Mesenchymal stem cell (in vitro differentiated cells and primary cell): ENCODE measurements at regions not wholly inside any gene's neighbourhood (a gene's known extent, or its start where the extent isn't known, plus 50 kb on each side); places are given as distances from the start of the nearest gene placed in this dataset.

Experiments used
- DNase-seq: peaks from one replicate; pipeline ENCODE4 v3.0.0-alpha.2; 2013
- H2AFZ ChIP-seq: one replicate; pipeline ENCODE4 v1.6.1; 2013; ENCODE audit warnings: low read depth, mild to moderate bottlenecking, control low read depth, inconsistent platforms, low read length, moderate library complexity
- H2AK5ac ChIP-seq: 2 replicates; pipeline ENCODE4 v1.6.1; 2013; ENCODE audit warnings: low read length, moderate library complexity, mild to moderate bottlenecking, inconsistent platforms; ENCODE audit not compliant: severe bottlenecking
- H2BK120ac ChIP-seq: one replicate; pipeline ENCODE4 v1.6.1; 2013; ENCODE audit warnings: low read depth, mild to moderate bottlenecking, inconsistent platforms, low read length, moderate library complexity
- H2BK12ac ChIP-seq, 2 experiments: one replicate each; pipeline ENCODE4 v1.6.1; 2013; ENCODE audit warnings: inconsistent platforms in 2 of 2, low read length in 2 of 2, mild to moderate bottlenecking in 2 of 2, moderate library complexity in 2 of 2, control low read depth in 1 of 2
- H2BK15ac ChIP-seq: one replicate; pipeline ENCODE4 v1.6.1; 2013; ENCODE audit warnings: mild to moderate bottlenecking, low read depth, inconsistent platforms; ENCODE audit not compliant: poor library complexity, severe bottlenecking
- H2BK5ac ChIP-seq: 2 replicates; pipeline ENCODE4 v1.6.1; 2013; ENCODE audit warnings: low read depth, mild to moderate bottlenecking, low read length, control low read depth, inconsistent platforms; ENCODE audit not compliant: poor library complexity, severe bottlenecking
- H3K14ac ChIP-seq, 2 experiments: one replicate each; pipeline ENCODE4 v1.6.1; 2013; ENCODE audit warnings: inconsistent platforms in 2 of 2, low read length in 2 of 2, control low read depth in 1 of 2, mild to moderate bottlenecking in 1 of 2, moderate library complexity in 1 of 2
- H3K18ac ChIP-seq, 2 experiments: one replicate each; pipeline ENCODE4 v1.6.1; 2013; ENCODE audit warnings: inconsistent platforms in 2 of 2, low read length in 2 of 2, control low read depth in 1 of 2, low read depth in 1 of 2, mild to moderate bottlenecking in 1 of 2
- H3K23ac ChIP-seq, 2 experiments: one replicate each; pipeline ENCODE4 v1.6.1; 2013; ENCODE audit warnings: inconsistent platforms in 2 of 2, low read length in 2 of 2, mild to moderate bottlenecking in 2 of 2, moderate library complexity in 2 of 2, control low read depth in 1 of 2
- H3K27ac ChIP-seq: 2 replicates; pipeline ENCODE4 v1.5.1; 2013; ENCODE audit warnings: mild to moderate bottlenecking, moderate library complexity, low read length, control low read depth, inconsistent platforms; ENCODE audit not compliant: poor library complexity, severe bottlenecking
- H3K27me3 ChIP-seq, 2 experiments: 2 replicates each; pipeline versions ENCODE4 v1.6.1 to v1.7.0; 2013; ENCODE audit warnings: low read length in 2 of 2, mild to moderate bottlenecking in 2 of 2, moderate library complexity in 2 of 2, control low read depth in 1 of 2, inconsistent platforms in 1 of 2; ENCODE audit not compliant: control insufficient read depth in 1 of 2, insufficient read depth in 1 of 2
- H3K36me3 ChIP-seq, 2 experiments: 2 replicates each; pipeline versions ENCODE4 v1.6.1 to v1.7.0; 2013; ENCODE audit warnings: low read length in 2 of 2, control low read depth in 1 of 2, inconsistent platforms in 1 of 2, low read depth in 1 of 2, mild to moderate bottlenecking in 1 of 2; ENCODE audit not compliant: insufficient read depth in 2 of 2, control insufficient read depth in 1 of 2
- H3K4ac ChIP-seq, 2 experiments: one replicate each; pipeline ENCODE4 v1.6.1; 2013; ENCODE audit warnings: inconsistent platforms in 2 of 2, low read length in 2 of 2, mild to moderate bottlenecking in 2 of 2, moderate library complexity in 2 of 2, control low read depth in 1 of 2, low read depth in 1 of 2
- H3K4me1 ChIP-seq: 2 replicates; pipeline ENCODE4 v1.6.1; 2013; ENCODE audit warnings: low read depth, low read length, control low read depth; ENCODE audit not compliant: control insufficient read depth, insufficient read depth
- H3K4me2 ChIP-seq: 2 replicates; pipeline ENCODE4 v1.6.1; 2013; ENCODE audit warnings: low read length, mild to moderate bottlenecking, inconsistent platforms; ENCODE audit not compliant: poor library complexity, severe bottlenecking
- H3K4me3 ChIP-seq, 2 experiments: 2 replicates each; pipeline versions ENCODE4 v1.5.1 to v1.7.0; 2013; ENCODE audit warnings: low read length in 2 of 2, mild to moderate bottlenecking in 2 of 2, control low read depth in 1 of 2, low read depth in 1 of 2; ENCODE audit not compliant: insufficient read depth in 1 of 2
- H3K79me1 ChIP-seq: replicated peaks from 2 replicates; pipeline ENCODE4 v1.6.1; 2013; ENCODE audit warnings: mild to moderate bottlenecking, control low read depth, low read length, inconsistent platforms; ENCODE audit not compliant: poor library complexity, severe bottlenecking
- H3K9ac ChIP-seq: 2 replicates; pipeline ENCODE4 v1.7.0; 2013; ENCODE audit warnings: mild to moderate bottlenecking, low read length, moderate library complexity
- H3K9me3 ChIP-seq: 2 replicates; pipeline ENCODE4 v1.7.0; 2013; ENCODE audit warnings: mild to moderate bottlenecking, low read length; ENCODE audit not compliant: control insufficient read depth
- H4K8ac ChIP-seq: one replicate; pipeline ENCODE4 v1.6.1; 2013; ENCODE audit warnings: inconsistent platforms, mild to moderate bottlenecking, low read length, moderate library complexity
- H4K91ac ChIP-seq: one replicate; pipeline ENCODE4 v1.6.1; 2013; ENCODE audit warnings: mild to moderate bottlenecking, low read length, inconsistent platforms
- WGBS: methylation state at CpG from one replicate; pipeline ENCODE4 v1.1.7; 2013; ENCODE audit warnings: mixed read lengths; 5-methylcytosine and 5-hydroxymethylcytosine counted together

GRCh38 chr2:121837591-121837990, 82.1 kb downstream of the TSN start:
- H3K4ac ChIP-seq: no peak overlapping the region
- H3K36me3 ChIP-seq: no peaks in the 10 kb centered on the region
- H3K4me2 ChIP-seq: no peak overlapping the region
- H3K18ac ChIP-seq: no peak overlapping the region
- H2BK120ac ChIP-seq: no peak overlapping the region
- H3K27me3 ChIP-seq: peaks cover 0 to 25% of the 10 kb centered on the region in 2 experiments
- no peak overlapping the region for H4K8ac ChIP-seq
- no peaks in the 10 kb centered on the region for H3K79me1 ChIP-seq
- no peak overlapping the region for H2BK12ac ChIP-seq
- no peak overlapping the region for H2AK5ac ChIP-seq
- H4K91ac ChIP-seq: no peak overlapping the region
- no peaks in the 10 kb centered on the region for H3K9me3 ChIP-seq
- no peak overlapping the region for H3K27ac ChIP-seq
- no peak overlapping the region for H2AFZ ChIP-seq
- H2BK15ac ChIP-seq: no peak overlapping the region
- H2BK5ac ChIP-seq: no peak overlapping the region
- DNase-seq: no peak
- no peak overlapping the region for H3K4me3 ChIP-seq
- H3K23ac ChIP-seq: no peak overlapping the region
- no peaks in the 10 kb centered on the region for H3K4me1 ChIP-seq
- H3K9ac ChIP-seq: no peak overlapping the region
- WGBS: 83% methylated on average over 3 of the region's 3 CpGs
- no peak overlapping the region for H3K14ac ChIP-seq

- Histone ChIP-seq H4K91ac (no peak overlapping the region), H3K79me1 (no peaks in the 10 kb centered on the region), H3K23ac (no peak overlapping the region), H3K4me2 (no peak overlapping the region), H3K14ac (no peak overlapping the region), H2BK120ac (no peak overlapping the region), H3K36me3 (no peaks in the 10 kb centered on the region), H2AFZ (no peak overlapping the region), H3K4me1 (no peaks in the 10 kb centered on the region), H3K9ac (no peak overlapping the region), H4K8ac (no peak overlapping the region), H3K18ac (no peak overlapping the region), H3K27ac (no peak overlapping the region), H2BK15ac (no peak overlapping the region), H3K9me3 (no peaks in the 10 kb centered on the region), H2AK5ac (no peak overlapping the region), H3K4ac (no peak overlapping the region), H3K4me3 (no peak overlapping the region), H2BK5ac (no peak overlapping the region), H2BK12ac (no peak overlapping the region), H3K27me3 (peaks cover 5 to 35% of the 10 kb centered on the region in 2 experiments)
- no peak for DNase-seq
- WGBS: no CpG with 5 or more reads among the region's 2 CpGs
Observed at GRCh38 chr2:121838551-121838950, 83.1 kb downstream of the TSN start.

GRCh38 chr2:121839584-121839983, 84.1 kb downstream of the TSN start:
- WGBS: 90% methylated on average over 2 of the region's 3 CpGs

GRCh38 chr2:121849236-121849635, 93.8 kb downstream of the TSN start:
- no peak overlapping the region for H3K4me2 ChIP-seq
- H3K18ac ChIP-seq: no peak overlapping the region
- H3K23ac ChIP-seq: no peak overlapping the region
- WGBS: 57% methylated on average over 2 of the region's 2 CpGs
- H2BK12ac ChIP-seq: no peak overlapping the region
- no peak for DNase-seq
- no peaks in the 10 kb centered on the region for H3K4me1 ChIP-seq
- H2AK5ac ChIP-seq: no peak overlapping the region
- no peak overlapping the region for H3K9ac ChIP-seq
- H3K4ac ChIP-seq: no peak overlapping the region
- H3K79me1 ChIP-seq: no peaks in the 10 kb centered on the region
- no peak overlapping the region for H2AFZ ChIP-seq
- H2BK5ac ChIP-seq: no peak overlapping the region
- H4K91ac ChIP-seq: no peak overlapping the region
- H3K9me3 ChIP-seq: no peaks in the 10 kb centered on the region
- no peak overlapping the region for H2BK120ac ChIP-seq
- no peak overlapping the region for H3K4me3 ChIP-seq
- no peak overlapping the region for H3K27ac ChIP-seq
- H3K27me3 ChIP-seq: peaks cover 0 to 6% of the 10 kb centered on the region in 2 experiments
- no peak overlapping the region for H2BK15ac ChIP-seq
- no peak overlapping the region for H4K8ac ChIP-seq
- H3K36me3 ChIP-seq: no peaks in the 10 kb centered on the region
- H3K14ac ChIP-seq: no peak overlapping the region

More at GRCh38 chr2:121839584-121839983, 84.1 kb downstream of the TSN start:
- H4K91ac ChIP-seq: no peak overlapping the region
- no peak overlapping the region for H2AK5ac ChIP-seq
- H3K36me3 ChIP-seq: no peaks in the 10 kb centered on the region
- no peaks in the 10 kb centered on the region for H3K9me3 ChIP-seq
- H2BK120ac ChIP-seq: no peak overlapping the region
- H3K23ac ChIP-seq: no peak overlapping the region
- H3K4ac ChIP-seq: no peak overlapping the region
- no peak overlapping the region for H3K27ac ChIP-seq
- no peak for DNase-seq
- H3K4me3 ChIP-seq: no peak overlapping the region
- no peak overlapping the region for H3K9ac ChIP-seq
- no peak overlapping the region for H3K4me2 ChIP-seq
- H3K4me1 ChIP-seq: no peaks in the 10 kb centered on the region
- no peak overlapping the region for H2BK12ac ChIP-seq
- H2BK15ac ChIP-seq: no peak overlapping the region
- H2AFZ ChIP-seq: no peak overlapping the region
- H3K18ac ChIP-seq: no peak overlapping the region
- no peak overlapping the region for H3K14ac ChIP-seq
- H4K8ac ChIP-seq: no peak overlapping the region
- H3K79me1 ChIP-seq: no peaks in the 10 kb centered on the region
- H3K27me3 ChIP-seq: peaks cover 5 to 44% of the 10 kb centered on the region in 2 experiments
- no peak overlapping the region for H2BK5ac ChIP-seq
